ENCODE measurements at regions not wholly inside any gene's neighbourhood (a gene's known extent, or its start where the extent isn't known, plus 50 kb on each side); places are given as distances from the start of the nearest gene placed in this dataset.

GRCh38 chr2:111616651-111617218 is 267.3 kb downstream of the ANAPC1 start:
- no peak for TF ChIP-seq ZNF8 (CRISPR knock-in tag; IDR thresholded peaks at IDR 0.05)
- no peak for TF ChIP-seq GLIS3 (CRISPR knock-in tag; IDR thresholded peaks at IDR 0.05)
- no peak for TF ChIP-seq POU6F1 (CRISPR knock-in tag; IDR thresholded peaks at IDR 0.05; ENCODE audit: borderline replicate concordance, low read depth)
- no peak for TF ChIP-seq RARB (CRISPR knock-in tag; IDR thresholded peaks at IDR 0.05)
- no peak for TF ChIP-seq ZFP3 (CRISPR knock-in tag; IDR thresholded peaks at IDR 0.05)
- no peak for TF ChIP-seq CREB5 (CRISPR knock-in tag; IDR thresholded peaks at IDR 0.05; ENCODE audit: low read depth)
- TF ChIP-seq ESRRG (CRISPR knock-in tag; IDR thresholded peaks at IDR 0.05), result no peak
- TF ChIP-seq BACH2 (CRISPR knock-in tag; IDR thresholded peaks at IDR 0.05; ENCODE audit: borderline replicate concordance), result no peak
- no peak for TF ChIP-seq CSRNP3 (CRISPR knock-in tag; IDR thresholded peaks at IDR 0.05)
- TF ChIP-seq ISL1 (CRISPR knock-in tag; IDR thresholded peaks at IDR 0.05), result no peak

All from SK-N-SH treated with all-trans-retinoic acid at 6 μM for 48 hours (cell line).